Sigmoid colon (tissue), 6 donors: ENCODE measurements at regions not wholly inside any gene's neighbourhood (a gene's known extent, or its start where the extent isn't known, plus 50 kb on each side); places are given as distances from the start of the nearest gene placed in this dataset.

Experiments
- DNase-seq: peaks from one replicate; pipeline ENCODE4 v3.0.0-alpha.2; 2019
- H3K27ac ChIP-seq, 4 donors: fragments of 200-600 bp; sonication (generic); one replicate each; pipeline ENCODE4 v1.5.1; 2016 to 2019; ENCODE audit warnings: mild to moderate bottlenecking in 1 of 4
- H3K27me3 ChIP-seq, 3 donors: fragments of 200-600 bp; sonication (generic); one replicate each; pipeline ENCODE4 v1.5.1; 2019; ENCODE audit warnings: mild to moderate bottlenecking in 1 of 3
- H3K36me3 ChIP-seq, 4 donors: fragments of 200-600 bp; sonication (generic); one replicate each; pipeline ENCODE4 v1.5.1; 2016 to 2019
- H3K4me1 ChIP-seq, 4 donors: fragments of 200-600 bp; sonication (generic); one replicate each; pipeline ENCODE4 v1.5.1; 2017 to 2019
- H3K4me3 ChIP-seq, 4 donors: fragments of 200-600 bp; sonication (generic); one replicate each; pipeline ENCODE4 v1.5.1; 2017 to 2019; ENCODE audit warnings: mild to moderate bottlenecking in 2 of 4, moderate library complexity in 1 of 4
- H3K9me3 ChIP-seq, 4 donors: fragments of 200-600 bp in 3 of 4; sonication (generic) in 3 of 4; one replicate each; pipeline versions ENCODE4 v1.5.1 to v1.6.1; 2013 to 2019
- EP300 ChIP-seq, 4 donors: sonication (generic); formaldehyde crosslinking; IDR thresholded peaks; one replicate each; pipeline ENCODE4 v1.6.1; 2017; ENCODE audit warnings: antibody characterized with exemption in 4 of 4
- POLR2A ChIP-seq, 2 donors: fragments of 450-650 bp; IDR thresholded peaks; one replicate each; pipeline ENCODE4 v1.6.1; 2016; ENCODE audit warnings: antibody characterized with exemption in 2 of 2, mild to moderate bottlenecking in 2 of 2, moderate library complexity in 2 of 2
- POLR2AphosphoS5 ChIP-seq, 4 donors: sonication (generic); formaldehyde crosslinking; IDR thresholded peaks; one replicate each; pipeline ENCODE4 v1.6.1; 2017; ENCODE audit warnings: antibody characterized with exemption in 4 of 4
- WGBS, 2 donors: extraction: QIAGEN DNeasy Blood & Tissue Kit; methylation state at CpG; one replicate each; pipeline ENCODE4 v1.1.7; 2013; 5-methylcytosine and 5-hydroxymethylcytosine counted together
- intact Hi-C: fragments of 100-400 bp; cut with DNase I; formaldehyde crosslinking; loops from one replicate; pipeline ENCODE4 v1.15.1; 2023
- TF ChIP-seq, protein P1 (sequence below), 4 experiments: fragments of 450-650 bp in 3 of 4; fragments of 200-600 bp in 1 of 4; IDR thresholded peaks; one replicate each; pipeline ENCODE4 v1.5.1; 2016 to 2019; ENCODE audit warnings: antibody characterized with exemption in 4 of 4, mild to moderate bottlenecking in 3 of 4, moderate library complexity in 2 of 4
- donor health status: healthy with polysubstance abuse.
- donor health status: healthy.

DNA sequence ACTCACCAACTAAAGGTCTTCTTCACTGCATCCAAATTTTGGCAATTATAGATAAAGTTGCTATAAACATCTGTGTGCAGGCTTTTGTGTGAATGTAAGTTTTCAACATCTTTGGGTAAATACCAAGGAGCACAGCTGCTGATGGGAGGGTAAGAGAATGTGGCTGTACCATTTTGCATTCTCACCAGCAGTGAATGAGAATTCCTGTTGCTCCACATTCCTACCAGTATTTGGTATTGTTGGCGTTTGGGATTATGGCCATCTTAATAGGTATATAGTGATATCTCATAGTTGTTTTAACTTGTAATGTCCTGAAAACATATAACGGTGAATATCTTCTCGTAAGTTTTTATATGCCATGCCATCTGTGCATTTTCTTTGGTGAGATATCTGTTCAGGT is 69.3 kb downstream of the ILRUN start:
- no peak for TF ChIP-seq POLR2AphosphoS5 (IDR thresholded peaks at IDR 0.05)
- TF ChIP-seq EP300 (IDR thresholded peaks at IDR 0.05), result no peak
- TF ChIP-seq POLR2A (IDR thresholded peaks at IDR 0.05), result no peak
- TF ChIP-seq, protein P1, sequence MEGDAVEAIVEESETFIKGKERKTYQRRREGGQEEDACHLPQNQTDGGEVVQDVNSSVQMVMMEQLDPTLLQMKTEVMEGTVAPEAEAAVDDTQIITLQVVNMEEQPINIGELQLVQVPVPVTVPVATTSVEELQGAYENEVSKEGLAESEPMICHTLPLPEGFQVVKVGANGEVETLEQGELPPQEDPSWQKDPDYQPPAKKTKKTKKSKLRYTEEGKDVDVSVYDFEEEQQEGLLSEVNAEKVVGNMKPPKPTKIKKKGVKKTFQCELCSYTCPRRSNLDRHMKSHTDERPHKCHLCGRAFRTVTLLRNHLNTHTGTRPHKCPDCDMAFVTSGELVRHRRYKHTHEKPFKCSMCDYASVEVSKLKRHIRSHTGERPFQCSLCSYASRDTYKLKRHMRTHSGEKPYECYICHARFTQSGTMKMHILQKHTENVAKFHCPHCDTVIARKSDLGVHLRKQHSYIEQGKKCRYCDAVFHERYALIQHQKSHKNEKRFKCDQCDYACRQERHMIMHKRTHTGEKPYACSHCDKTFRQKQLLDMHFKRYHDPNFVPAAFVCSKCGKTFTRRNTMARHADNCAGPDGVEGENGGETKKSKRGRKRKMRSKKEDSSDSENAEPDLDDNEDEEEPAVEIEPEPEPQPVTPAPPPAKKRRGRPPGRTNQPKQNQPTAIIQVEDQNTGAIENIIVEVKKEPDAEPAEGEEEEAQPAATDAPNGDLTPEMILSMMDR (IDR thresholded peaks at IDR 0.05), result no peak
- Histone ChIP-seq H3K9me3 (no peaks in the 10 kb centered on the region), H3K27me3 (no peaks in the 10 kb centered on the region), H3K27ac (no peak overlapping the region), H3K4me3 (no peak overlapping the region), H3K4me1 (peaks cover 0 to 19% (median 10%) of the 10 kb centered on the region in 4 donors), H3K36me3 (no peaks in the 10 kb centered on the region)
- DNase-seq, result no peak
- intact Hi-C loops, result no loop called here
- 94% methylated on average over 3 of the region's 3 CpGs for WGBS, 2 donors

DNA sequence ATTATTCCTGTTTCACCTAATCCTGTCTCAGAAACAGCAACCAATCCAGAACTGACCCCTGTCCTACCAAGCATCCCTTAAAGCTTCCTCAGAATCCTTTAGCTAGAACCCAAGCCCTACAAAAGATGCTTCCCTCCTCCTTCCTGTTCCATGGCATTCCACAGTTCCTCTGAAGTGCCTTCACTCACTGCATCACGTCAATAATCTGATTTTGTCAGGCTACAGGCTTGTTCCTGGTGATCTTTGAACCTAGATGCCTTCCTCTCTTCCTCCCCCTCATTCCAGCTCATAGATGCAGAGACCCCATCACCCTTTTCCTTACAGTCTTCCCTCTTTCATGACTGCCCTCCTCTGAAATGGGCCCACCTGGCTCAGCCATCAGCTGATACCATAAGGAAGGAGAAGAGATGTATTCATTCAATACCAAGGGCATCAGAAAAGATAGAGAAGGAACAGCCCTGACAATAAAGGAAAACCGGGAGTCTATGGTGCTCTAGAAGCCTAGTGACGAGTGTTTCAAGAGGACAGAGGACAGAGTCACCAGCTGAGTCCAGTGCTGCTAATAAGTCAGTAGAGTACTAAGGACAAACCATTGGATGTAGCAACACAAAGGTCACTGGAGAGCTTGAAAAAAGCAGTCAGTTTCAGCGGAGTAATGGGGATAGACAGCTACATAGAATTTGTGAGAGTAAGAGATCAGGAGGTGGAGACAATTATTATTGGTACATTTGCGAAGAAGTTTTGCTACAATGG is 62.5 kb upstream of the SPDEF start:
- Histone ChIP-seq H3K27me3 (no peaks in the 10 kb centered on the region), H3K4me1 (no peaks in the 10 kb centered on the region), H3K9me3 (no peaks in the 10 kb centered on the region), H3K27ac (no peak overlapping the region), H3K4me3 (no peak overlapping the region), H3K36me3 (no peaks in the 10 kb centered on the region)
- intact Hi-C loops, result no loop called here
- DNase-seq, result no peak
- TF ChIP-seq POLR2A (IDR thresholded peaks at IDR 0.05) (no peak), EP300 (IDR thresholded peaks at IDR 0.05) (no peak), POLR2AphosphoS5 (IDR thresholded peaks at IDR 0.05) (no peak)
- TF ChIP-seq, protein P1 (IDR thresholded peaks at IDR 0.05), result no peak
- WGBS, 2 donors, result 85 to 91% methylated on average over 5 of the region's 5 CpGs

GRCh38 chr6:34617231-34617630 is 61.1 kb upstream of the SPDEF start:
- TF ChIP-seq, protein P1 (IDR thresholded peaks at IDR 0.05), result no peak
- TF ChIP-seq EP300 (IDR thresholded peaks at IDR 0.05) (no peak), POLR2AphosphoS5 (IDR thresholded peaks at IDR 0.05) (no peak), POLR2A (IDR thresholded peaks at IDR 0.05) (no peak)
- Histone ChIP-seq H3K27ac (no peak overlapping the region), H3K9me3 (no peaks in the 10 kb centered on the region), H3K27me3 (no peaks in the 10 kb centered on the region), H3K4me3 (no peak overlapping the region), H3K4me1 (no peaks in the 10 kb centered on the region), H3K36me3 (no peaks in the 10 kb centered on the region)
- WGBS, 2 donors, result 85 to 93% methylated on average over 7 of the region's 7 CpGs
- DNase-seq, result no peak
- intact Hi-C loops, result no loop called here

DNA sequence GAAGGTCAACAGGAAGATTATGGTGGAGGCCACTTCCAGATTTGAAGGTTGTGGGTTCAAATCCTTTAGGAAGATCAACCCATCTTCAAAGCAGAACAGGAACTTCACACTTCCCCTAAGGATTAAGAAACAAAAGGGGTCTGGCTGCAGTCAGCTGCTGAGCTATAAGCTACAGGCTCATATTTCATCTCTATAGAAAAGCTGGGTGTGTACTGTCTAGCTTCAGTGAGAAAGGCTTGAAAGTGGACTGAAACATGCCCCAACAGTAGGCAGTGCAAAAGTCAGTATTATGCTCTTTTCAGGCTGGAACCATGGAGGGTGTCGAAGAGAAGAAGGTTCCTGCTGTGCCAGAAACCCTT is 60.1 kb upstream of the SPDEF start:
- Histone ChIP-seq H3K4me1 (peaks cover 0 to 2% (median under 1%) of the 10 kb centered on the region in 4 donors), H3K4me3 (no peak overlapping the region), H3K27me3 (no peaks in the 10 kb centered on the region), H3K27ac (no peak overlapping the region), H3K9me3 (no peaks in the 10 kb centered on the region), H3K36me3 (no peaks in the 10 kb centered on the region)
- TF ChIP-seq POLR2AphosphoS5 (IDR thresholded peaks at IDR 0.05) (no peak), EP300 (IDR thresholded peaks at IDR 0.05) (no peak), POLR2A (IDR thresholded peaks at IDR 0.05) (no peak)
- TF ChIP-seq, protein P1 (IDR thresholded peaks at IDR 0.05), result no peak
- intact Hi-C loops, result no loop called here
- 97 to 100% methylated on average over 1 of the region's 1 CpG for WGBS, 2 donors
- DNase-seq, result no peak
